WTC11 (cell line): ENCODE measurements at regions not wholly inside any gene's neighbourhood (a gene's known extent, or its start where the extent isn't known, plus 50 kb on each side); places are given as distances from the start of the nearest gene placed in this dataset.

ENCODE experiments used
- TCF7 ChIP-seq: sonication (generic); formaldehyde crosslinking; IDR thresholded peaks from 2 replicates; pipeline ENCODE4 v1.8.0; 2022; ENCODE audit warnings: mild to moderate bottlenecking, low read depth, missing genetic modification reagents, moderate library complexity
- ZBTB21 ChIP-seq: sonication (generic); formaldehyde crosslinking; IDR thresholded peaks from 2 replicates; pipeline ENCODE4 v1.8.1; 2023; ENCODE audit warnings: mild to moderate bottlenecking, missing genetic modification reagents, borderline replicate concordance
- TF ChIP-seq, protein P1 (sequence below): sonication (generic); formaldehyde crosslinking; IDR thresholded peaks from 2 replicates; pipeline ENCODE4 v1.8.0; 2022; ENCODE audit warnings: mild to moderate bottlenecking, missing genetic modification reagents
- TF ChIP-seq, protein P2 (sequence below): fragments of 200-600 bp; IDR thresholded peaks from 2 replicates; pipeline ENCODE4 v1.8.0; 2022; ENCODE audit warnings: antibody characterized with exemption
- TF ChIP-seq, protein P3 (sequence below): sonication (generic); formaldehyde crosslinking; conservative IDR thresholded peaks from 2 replicates; pipeline ENCODE4 v1.8.1; 2022; ENCODE audit warnings: mild to moderate bottlenecking, missing genetic modification reagents
- TF ChIP-seq, protein P4 (sequence below): sonication (generic); formaldehyde crosslinking; IDR thresholded peaks from 2 replicates; pipeline ENCODE4 v1.8.1; 2022; ENCODE audit warnings: missing genetic modification reagents, borderline replicate concordance
- TF ChIP-seq, protein P5 (sequence below): fragments of 250-450 bp; sonication (Bioruptor Pico); IDR thresholded peaks from 2 replicates; pipeline ENCODE4 v1.9.0; 2021; ENCODE audit warnings: mild to moderate bottlenecking, borderline replicate concordance
- TF ChIP-seq, protein P6 (sequence below): sonication (generic); formaldehyde crosslinking; IDR thresholded peaks from 2 replicates; pipeline ENCODE4 v1.8.1; 2022; ENCODE audit warnings: low read depth, missing genetic modification reagents, borderline replicate concordance

DNA sequence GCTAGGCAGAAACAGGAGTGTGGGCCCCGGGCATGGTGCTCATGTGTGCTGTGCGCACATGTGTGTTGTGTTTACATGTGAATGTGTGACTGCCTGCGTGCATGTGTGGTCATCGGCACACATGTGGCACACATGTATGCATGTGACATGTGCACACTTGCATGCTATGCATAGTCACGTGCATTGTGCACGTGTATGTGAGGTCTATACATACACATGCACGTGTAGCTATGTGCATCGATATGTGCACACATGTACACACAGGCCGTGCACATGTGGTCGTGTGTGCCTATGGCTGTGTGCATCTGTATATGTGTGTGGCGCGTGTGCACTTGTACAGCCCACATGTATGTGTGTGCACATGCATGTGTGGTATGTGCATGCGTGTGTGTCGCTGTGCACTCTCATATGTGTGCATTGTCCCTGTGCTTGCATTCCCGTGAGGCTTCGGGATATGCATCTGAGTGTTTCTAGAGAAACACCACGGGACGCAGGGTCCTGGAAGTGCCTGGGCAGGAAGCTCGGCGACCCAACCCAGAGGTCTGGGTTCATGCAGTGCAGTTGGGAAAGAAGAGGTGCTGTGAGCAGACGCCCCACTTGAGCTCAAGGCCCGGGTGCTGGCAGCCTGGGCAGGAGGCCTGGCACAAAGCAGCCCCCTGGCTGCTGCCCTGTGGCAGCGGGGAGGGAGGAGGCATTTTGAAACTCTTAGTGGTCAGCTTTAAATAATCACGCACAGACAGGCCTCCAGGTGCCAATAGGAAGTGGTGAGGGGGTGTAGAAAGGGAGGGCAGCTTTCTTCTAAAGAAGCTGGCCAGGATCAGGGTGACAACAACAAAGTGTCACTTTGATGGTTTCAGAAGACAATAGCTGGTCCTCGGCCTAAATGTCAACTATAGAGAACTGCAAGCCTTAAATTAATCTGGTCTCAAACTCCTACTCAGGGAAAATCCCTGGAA is 410.0 kb upstream of the MGMT start:
- TF ChIP-seq, protein P1, sequence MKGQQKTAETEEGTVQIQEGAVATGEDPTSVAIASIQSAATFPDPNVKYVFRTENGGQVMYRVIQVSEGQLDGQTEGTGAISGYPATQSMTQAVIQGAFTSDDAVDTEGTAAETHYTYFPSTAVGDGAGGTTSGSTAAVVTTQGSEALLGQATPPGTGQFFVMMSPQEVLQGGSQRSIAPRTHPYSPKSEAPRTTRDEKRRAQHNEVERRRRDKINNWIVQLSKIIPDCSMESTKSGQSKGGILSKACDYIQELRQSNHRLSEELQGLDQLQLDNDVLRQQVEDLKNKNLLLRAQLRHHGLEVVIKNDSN: no peak
- TF ChIP-seq, protein P2, sequence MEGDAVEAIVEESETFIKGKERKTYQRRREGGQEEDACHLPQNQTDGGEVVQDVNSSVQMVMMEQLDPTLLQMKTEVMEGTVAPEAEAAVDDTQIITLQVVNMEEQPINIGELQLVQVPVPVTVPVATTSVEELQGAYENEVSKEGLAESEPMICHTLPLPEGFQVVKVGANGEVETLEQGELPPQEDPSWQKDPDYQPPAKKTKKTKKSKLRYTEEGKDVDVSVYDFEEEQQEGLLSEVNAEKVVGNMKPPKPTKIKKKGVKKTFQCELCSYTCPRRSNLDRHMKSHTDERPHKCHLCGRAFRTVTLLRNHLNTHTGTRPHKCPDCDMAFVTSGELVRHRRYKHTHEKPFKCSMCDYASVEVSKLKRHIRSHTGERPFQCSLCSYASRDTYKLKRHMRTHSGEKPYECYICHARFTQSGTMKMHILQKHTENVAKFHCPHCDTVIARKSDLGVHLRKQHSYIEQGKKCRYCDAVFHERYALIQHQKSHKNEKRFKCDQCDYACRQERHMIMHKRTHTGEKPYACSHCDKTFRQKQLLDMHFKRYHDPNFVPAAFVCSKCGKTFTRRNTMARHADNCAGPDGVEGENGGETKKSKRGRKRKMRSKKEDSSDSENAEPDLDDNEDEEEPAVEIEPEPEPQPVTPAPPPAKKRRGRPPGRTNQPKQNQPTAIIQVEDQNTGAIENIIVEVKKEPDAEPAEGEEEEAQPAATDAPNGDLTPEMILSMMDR: no peak
- TF ChIP-seq ZBTB21 (CRISPR knock-in tag) (no peak), TCF7 (CRISPR knock-in tag) (no peak)
- TF ChIP-seq, protein P3, sequence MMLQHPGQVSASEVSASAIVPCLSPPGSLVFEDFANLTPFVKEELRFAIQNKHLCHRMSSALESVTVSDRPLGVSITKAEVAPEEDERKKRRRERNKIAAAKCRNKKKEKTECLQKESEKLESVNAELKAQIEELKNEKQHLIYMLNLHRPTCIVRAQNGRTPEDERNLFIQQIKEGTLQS (CRISPR knock-in tag): no peak
- TF ChIP-seq, protein P4, sequence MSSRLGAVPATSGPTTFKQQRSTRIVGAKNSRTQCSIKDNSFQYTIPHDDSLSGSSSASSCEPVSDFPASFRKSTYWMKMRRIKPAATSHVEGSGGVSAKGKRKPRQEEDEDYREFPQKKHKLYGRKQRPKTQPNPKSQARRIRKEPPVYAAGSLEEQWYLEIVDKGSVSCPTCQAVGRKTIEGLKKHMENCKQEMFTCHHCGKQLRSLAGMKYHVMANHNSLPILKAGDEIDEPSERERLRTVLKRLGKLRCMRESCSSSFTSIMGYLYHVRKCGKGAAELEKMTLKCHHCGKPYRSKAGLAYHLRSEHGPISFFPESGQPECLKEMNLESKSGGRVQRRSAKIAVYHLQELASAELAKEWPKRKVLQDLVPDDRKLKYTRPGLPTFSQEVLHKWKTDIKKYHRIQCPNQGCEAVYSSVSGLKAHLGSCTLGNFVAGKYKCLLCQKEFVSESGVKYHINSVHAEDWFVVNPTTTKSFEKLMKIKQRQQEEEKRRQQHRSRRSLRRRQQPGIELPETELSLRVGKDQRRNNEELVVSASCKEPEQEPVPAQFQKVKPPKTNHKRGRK (CRISPR knock-in tag): no peak
- TF ChIP-seq, protein P5, sequence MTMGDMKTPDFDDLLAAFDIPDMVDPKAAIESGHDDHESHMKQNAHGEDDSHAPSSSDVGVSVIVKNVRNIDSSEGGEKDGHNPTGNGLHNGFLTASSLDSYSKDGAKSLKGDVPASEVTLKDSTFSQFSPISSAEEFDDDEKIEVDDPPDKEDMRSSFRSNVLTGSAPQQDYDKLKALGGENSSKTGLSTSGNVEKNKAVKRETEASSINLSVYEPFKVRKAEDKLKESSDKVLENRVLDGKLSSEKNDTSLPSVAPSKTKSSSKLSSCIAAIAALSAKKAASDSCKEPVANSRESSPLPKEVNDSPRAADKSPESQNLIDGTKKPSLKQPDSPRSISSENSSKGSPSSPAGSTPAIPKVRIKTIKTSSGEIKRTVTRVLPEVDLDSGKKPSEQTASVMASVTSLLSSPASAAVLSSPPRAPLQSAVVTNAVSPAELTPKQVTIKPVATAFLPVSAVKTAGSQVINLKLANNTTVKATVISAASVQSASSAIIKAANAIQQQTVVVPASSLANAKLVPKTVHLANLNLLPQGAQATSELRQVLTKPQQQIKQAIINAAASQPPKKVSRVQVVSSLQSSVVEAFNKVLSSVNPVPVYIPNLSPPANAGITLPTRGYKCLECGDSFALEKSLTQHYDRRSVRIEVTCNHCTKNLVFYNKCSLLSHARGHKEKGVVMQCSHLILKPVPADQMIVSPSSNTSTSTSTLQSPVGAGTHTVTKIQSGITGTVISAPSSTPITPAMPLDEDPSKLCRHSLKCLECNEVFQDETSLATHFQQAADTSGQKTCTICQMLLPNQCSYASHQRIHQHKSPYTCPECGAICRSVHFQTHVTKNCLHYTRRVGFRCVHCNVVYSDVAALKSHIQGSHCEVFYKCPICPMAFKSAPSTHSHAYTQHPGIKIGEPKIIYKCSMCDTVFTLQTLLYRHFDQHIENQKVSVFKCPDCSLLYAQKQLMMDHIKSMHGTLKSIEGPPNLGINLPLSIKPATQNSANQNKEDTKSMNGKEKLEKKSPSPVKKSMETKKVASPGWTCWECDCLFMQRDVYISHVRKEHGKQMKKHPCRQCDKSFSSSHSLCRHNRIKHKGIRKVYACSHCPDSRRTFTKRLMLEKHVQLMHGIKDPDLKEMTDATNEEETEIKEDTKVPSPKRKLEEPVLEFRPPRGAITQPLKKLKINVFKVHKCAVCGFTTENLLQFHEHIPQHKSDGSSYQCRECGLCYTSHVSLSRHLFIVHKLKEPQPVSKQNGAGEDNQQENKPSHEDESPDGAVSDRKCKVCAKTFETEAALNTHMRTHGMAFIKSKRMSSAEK: no peak
- TF ChIP-seq, protein P6, sequence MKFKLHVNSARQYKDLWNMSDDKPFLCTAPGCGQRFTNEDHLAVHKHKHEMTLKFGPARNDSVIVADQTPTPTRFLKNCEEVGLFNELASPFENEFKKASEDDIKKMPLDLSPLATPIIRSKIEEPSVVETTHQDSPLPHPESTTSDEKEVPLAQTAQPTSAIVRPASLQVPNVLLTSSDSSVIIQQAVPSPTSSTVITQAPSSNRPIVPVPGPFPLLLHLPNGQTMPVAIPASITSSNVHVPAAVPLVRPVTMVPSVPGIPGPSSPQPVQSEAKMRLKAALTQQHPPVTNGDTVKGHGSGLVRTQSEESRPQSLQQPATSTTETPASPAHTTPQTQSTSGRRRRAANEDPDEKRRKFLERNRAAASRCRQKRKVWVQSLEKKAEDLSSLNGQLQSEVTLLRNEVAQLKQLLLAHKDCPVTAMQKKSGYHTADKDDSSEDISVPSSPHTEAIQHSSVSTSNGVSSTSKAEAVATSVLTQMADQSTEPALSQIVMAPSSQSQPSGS (CRISPR knock-in tag): no peak
